Mesothelial cell of epicardium (in vitro differentiated cells): ENCODE measurements at regions not wholly inside any gene's neighbourhood (a gene's known extent, or its start where the extent isn't known, plus 50 kb on each side); places are given as distances from the start of the nearest gene placed in this dataset.

Experiments
- DNase-seq, 2 experiments: peaks; one replicate each; pipeline ENCODE4 v3.0.0; 2021; ENCODE audit warnings: low spot score in 2 of 2; ENCODE audit not compliant: unreplicated experiment in 2 of 2
- H3K27ac Mint-ChIP-seq: 2 replicates; pipeline ENCODE4 v1.8.0; 2021; ENCODE audit warnings: mixed read lengths
- H3K27me3 Mint-ChIP-seq: 2 replicates; pipeline ENCODE4 v1.8.0; 2021; ENCODE audit warnings: low read depth, mixed read lengths
- H3K36me3 Mint-ChIP-seq: 2 replicates; pipeline ENCODE4 v1.8.0; 2021; ENCODE audit warnings: mixed read lengths
- H3K4me1 Mint-ChIP-seq: 2 replicates; pipeline ENCODE4 v1.8.0; 2021; ENCODE audit warnings: mixed read lengths
- H3K4me3 Mint-ChIP-seq: 2 replicates; pipeline ENCODE4 v1.8.0; 2021; ENCODE audit warnings: mild to moderate bottlenecking, moderate library complexity, mixed read lengths
- H3K9me3 Mint-ChIP-seq: 2 replicates; pipeline ENCODE4 v1.8.0; 2021; ENCODE audit warnings: mixed read lengths
- TF ChIP-seq, protein P1 (sequence below): fragments of 200-600 bp; sonication (generic); IDR thresholded peaks from one replicate; pipeline ENCODE4 v1.5.0; 2021; ENCODE audit warnings: antibody characterized with exemption; ENCODE audit not compliant: unreplicated experiment

DNA sequence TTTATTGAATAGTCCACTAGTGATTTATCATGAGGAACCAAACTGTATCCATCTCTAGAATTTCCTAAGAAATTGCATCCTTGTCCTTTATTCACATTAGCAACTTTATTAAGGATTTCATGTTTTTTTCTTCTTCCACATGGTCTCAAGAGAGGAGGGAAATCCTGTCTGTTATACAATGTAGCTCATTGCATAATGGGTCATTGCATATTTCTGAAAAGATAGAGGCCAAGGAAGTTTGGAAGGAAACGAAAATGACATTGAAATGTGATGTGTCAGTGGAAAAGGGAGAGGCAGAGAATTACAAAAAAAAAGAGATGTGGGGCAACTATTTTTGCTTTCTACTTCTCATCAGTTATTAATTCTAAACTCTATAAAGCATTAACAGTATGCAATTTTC lies 353.1 kb downstream of the METTL15 start:
- DNase-seq: no peak
- H3K36me3 Mint-ChIP-seq: no peaks in the 10 kb centered on the region
- H3K4me1 Mint-ChIP-seq: peaks cover 4% of the 10 kb centered on the region
- H3K27me3 Mint-ChIP-seq: no peaks in the 10 kb centered on the region
- TF ChIP-seq, protein P1, sequence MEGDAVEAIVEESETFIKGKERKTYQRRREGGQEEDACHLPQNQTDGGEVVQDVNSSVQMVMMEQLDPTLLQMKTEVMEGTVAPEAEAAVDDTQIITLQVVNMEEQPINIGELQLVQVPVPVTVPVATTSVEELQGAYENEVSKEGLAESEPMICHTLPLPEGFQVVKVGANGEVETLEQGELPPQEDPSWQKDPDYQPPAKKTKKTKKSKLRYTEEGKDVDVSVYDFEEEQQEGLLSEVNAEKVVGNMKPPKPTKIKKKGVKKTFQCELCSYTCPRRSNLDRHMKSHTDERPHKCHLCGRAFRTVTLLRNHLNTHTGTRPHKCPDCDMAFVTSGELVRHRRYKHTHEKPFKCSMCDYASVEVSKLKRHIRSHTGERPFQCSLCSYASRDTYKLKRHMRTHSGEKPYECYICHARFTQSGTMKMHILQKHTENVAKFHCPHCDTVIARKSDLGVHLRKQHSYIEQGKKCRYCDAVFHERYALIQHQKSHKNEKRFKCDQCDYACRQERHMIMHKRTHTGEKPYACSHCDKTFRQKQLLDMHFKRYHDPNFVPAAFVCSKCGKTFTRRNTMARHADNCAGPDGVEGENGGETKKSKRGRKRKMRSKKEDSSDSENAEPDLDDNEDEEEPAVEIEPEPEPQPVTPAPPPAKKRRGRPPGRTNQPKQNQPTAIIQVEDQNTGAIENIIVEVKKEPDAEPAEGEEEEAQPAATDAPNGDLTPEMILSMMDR: no peak
- H3K4me3 Mint-ChIP-seq: no peak overlapping the region
- H3K9me3 Mint-ChIP-seq: peaks cover 4% of the 10 kb centered on the region
- no peak overlapping the region for H3K27ac Mint-ChIP-seq

DNA sequence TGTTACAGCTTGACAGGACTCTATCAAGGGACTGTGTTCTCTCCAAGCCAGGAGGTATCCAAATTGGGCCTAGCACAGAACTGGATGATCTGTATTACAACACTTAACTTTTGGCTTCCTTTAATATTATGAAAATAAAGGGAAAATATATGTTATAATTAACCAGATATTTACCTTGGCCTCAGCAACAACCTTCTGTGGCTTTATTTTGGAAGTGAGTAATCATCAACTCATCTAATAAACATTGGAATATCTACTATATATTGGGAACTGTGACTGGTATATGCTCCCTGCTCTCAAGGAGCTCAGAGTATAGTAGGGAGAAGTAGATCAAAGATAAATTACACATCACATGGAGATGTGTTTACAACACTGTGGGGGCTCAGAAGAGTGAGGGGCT lies 352.2 kb downstream of the METTL15 start:
- Mint-ChIP-seq H3K9me3 (peaks cover 4% of the 10 kb centered on the region), H3K4me1 (no peaks in the 10 kb centered on the region), H3K4me3 (no peak overlapping the region), H3K27ac (no peak overlapping the region), H3K36me3 (no peaks in the 10 kb centered on the region), H3K27me3 (no peaks in the 10 kb centered on the region)
- TF ChIP-seq, protein P1: no peak
- DNase-seq: no peak

GRCh38 chr11:28459912-28460311 lies 351.7 kb downstream of the METTL15 start:
- DNase-seq: no peak

GRCh38 chr11:28457481-28458065 lies 349.4 kb downstream of the METTL15 start:
- H3K36me3 Mint-ChIP-seq: no peaks in the 10 kb centered on the region
- H3K9me3 Mint-ChIP-seq: peaks cover 19% of the 10 kb centered on the region
- TF ChIP-seq, protein P1: no peak
- H3K4me1 Mint-ChIP-seq: no peaks in the 10 kb centered on the region
- no peak overlapping the region for H3K27ac Mint-ChIP-seq
- DNase-seq: no peak
- no peaks in the 10 kb centered on the region for H3K27me3 Mint-ChIP-seq
- no peak overlapping the region for H3K4me3 Mint-ChIP-seq

More at GRCh38 chr11:28459912-28460311, 351.7 kb downstream of the METTL15 start:
- no peak overlapping the region for H3K4me3 Mint-ChIP-seq
- H3K9me3 Mint-ChIP-seq: peaks cover 4% of the 10 kb centered on the region
- TF ChIP-seq, protein P1: no peak
- no peaks in the 10 kb centered on the region for H3K4me1 Mint-ChIP-seq
- no peaks in the 10 kb centered on the region for H3K36me3 Mint-ChIP-seq
- H3K27me3 Mint-ChIP-seq: no peaks in the 10 kb centered on the region
- H3K27ac Mint-ChIP-seq: no peak overlapping the region

DNA sequence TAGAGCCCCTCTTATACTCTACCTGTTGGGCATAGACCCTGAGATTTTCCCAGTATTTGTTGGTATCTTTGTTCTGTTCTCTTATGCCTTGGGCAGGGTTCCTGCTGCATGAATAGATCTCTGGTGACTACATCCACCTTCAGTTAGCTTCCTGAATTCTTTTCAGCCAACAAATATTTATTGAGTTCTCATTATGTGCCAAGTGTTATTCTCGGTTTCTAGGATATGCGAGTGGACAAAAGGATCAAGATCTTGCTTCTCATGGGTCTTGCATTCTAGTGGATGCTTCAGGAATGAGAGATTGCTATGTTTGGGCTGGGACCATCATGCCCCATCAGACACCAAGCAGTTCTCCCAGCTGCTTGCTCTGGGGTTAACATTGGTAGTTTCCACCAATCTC lies 340.0 kb downstream of the METTL15 start:
- no peak overlapping the region for H3K27ac Mint-ChIP-seq
- no peaks in the 10 kb centered on the region for H3K27me3 Mint-ChIP-seq
- peaks cover 15% of the 10 kb centered on the region for H3K4me1 Mint-ChIP-seq
- DNase-seq: no peak
- H3K36me3 Mint-ChIP-seq: no peaks in the 10 kb centered on the region
- H3K4me3 Mint-ChIP-seq: no peak overlapping the region
- TF ChIP-seq, protein P1: no peak
- peaks cover 7% of the 10 kb centered on the region for H3K9me3 Mint-ChIP-seq

GRCh38 chr11:28447226-28447625 lies 339.0 kb downstream of the METTL15 start:
- Mint-ChIP-seq H3K4me1 (peaks cover 22% of the 10 kb centered on the region), H3K36me3 (no peaks in the 10 kb centered on the region), H3K27me3 (no peaks in the 10 kb centered on the region), H3K4me3 (no peak overlapping the region), H3K9me3 (peaks cover 3% of the 10 kb centered on the region), H3K27ac (no peak overlapping the region)
- DNase-seq: no peak
- TF ChIP-seq, protein P1: no peak
